ENCODE measurements at regions not wholly inside any gene's neighbourhood (a gene's known extent, or its start where the extent isn't known, plus 50 kb on each side); places are given as distances from the start of the nearest gene placed in this dataset.

GRCh38 chr16:63516394-63516793 is 1480.2 kb upstream of the CDH8 start:
- Histone ChIP-seq H3K4me1 (no peaks in the 10 kb centered on the region), H3K4me3 (no peak overlapping the region), H3K27me3 (no peaks in the 10 kb centered on the region), H3K36me3 (no peaks in the 10 kb centered on the region), H3K27ac (no peak overlapping the region), H3K9me3 (no peaks in the 10 kb centered on the region)
- no peak for DNase-seq
- WGBS, 2 donors (ENCODE audit: low coverage in 1 of 2) = 73 to 75% methylated on average over 3 to 4 of the region's 4 CpGs
- in situ Hi-C loops (cut with MboI; ENCODE audit: low pct_ligation_motif_present in 1 of 4, low pct_unique_long_range_greater_than_20kb in 1 of 4, low sequenced_read_pairs in 3 of 4) (loop anchor here in 1 of 4 donors (10.0 kb wide), 1 partner anchor 62 kb away; no protein-coding TSS in a partner anchor), intact Hi-C loops (cut with DNase I; ENCODE audit: low total_unique reads) (no loop called here)
- TF ChIP-seq EP300 (IDR thresholded peaks at IDR 0.05; ENCODE audit: low read depth) (no peak), CTCF (IDR thresholded peaks at IDR 0.05) (no peak), POLR2A (IDR thresholded peaks at IDR 0.05) (no peak), POLR2AphosphoS5 (IDR thresholded peaks at IDR 0.05) (no peak)

DNA sequence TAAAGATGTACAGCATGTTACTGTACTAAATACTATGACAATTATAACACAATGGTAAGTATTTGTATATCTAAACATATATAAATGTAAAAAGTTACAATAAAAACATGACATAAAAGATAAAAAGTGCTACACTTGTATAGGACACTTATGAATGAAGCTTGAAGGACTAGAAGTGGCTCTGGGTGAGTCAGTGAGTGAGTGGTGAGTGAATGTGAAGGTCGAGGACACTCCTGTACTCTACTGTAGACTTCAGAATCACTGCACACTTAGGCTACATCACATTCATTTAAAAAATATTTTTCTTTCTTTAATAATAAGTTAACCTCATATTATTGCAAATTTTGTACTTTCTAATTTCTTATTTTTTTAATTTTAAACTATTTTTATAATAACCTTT is 1476.7 kb upstream of the CDH8 start:
- H3K4me1 ChIP-seq = no peaks in the 10 kb centered on the region
- TF ChIP-seq CTCF (IDR thresholded peaks at IDR 0.05) (no peak), POLR2AphosphoS5 (IDR thresholded peaks at IDR 0.05) (no peak), EP300 (IDR thresholded peaks at IDR 0.05; ENCODE audit: low read depth) (no peak), POLR2A (IDR thresholded peaks at IDR 0.05) (no peak)
- no peaks in the 10 kb centered on the region for H3K9me3 ChIP-seq
- H3K27ac ChIP-seq = no peak overlapping the region
- no peak for DNase-seq
- 27 to 51% methylated on average over 1 of the region's 1 CpG for WGBS, 2 donors (ENCODE audit: low coverage in 1 of 2)
- intact Hi-C loops (cut with DNase I; ENCODE audit: low total_unique reads) = no loop called here
- no peaks in the 10 kb centered on the region for H3K27me3 ChIP-seq
- in situ Hi-C loops (cut with MboI; ENCODE audit: low pct_ligation_motif_present in 1 of 4, low pct_unique_long_range_greater_than_20kb in 1 of 4, low sequenced_read_pairs in 3 of 4) = loop anchor here in 1 of 4 donors (10.0 kb wide), 1 partner anchor 58 kb away; no protein-coding TSS in a partner anchor
- H3K36me3 ChIP-seq = no peaks in the 10 kb centered on the region
- no peak overlapping the region for H3K4me3 ChIP-seq

- Histone ChIP-seq H3K4me1 (no peaks in the 10 kb centered on the region), H3K27me3 (no peaks in the 10 kb centered on the region), H3K27ac (no peak overlapping the region), H3K36me3 (no peaks in the 10 kb centered on the region), H3K4me3 (no peak overlapping the region), H3K9me3 (no peaks in the 10 kb centered on the region)
- in situ Hi-C loops (cut with MboI; ENCODE audit: low pct_ligation_motif_present in 1 of 4, low pct_unique_long_range_greater_than_20kb in 1 of 4, low sequenced_read_pairs in 3 of 4) (no loop called here), intact Hi-C loops (cut with DNase I; ENCODE audit: low total_unique reads) (no loop called here)
- DNase-seq = no peak
- TF ChIP-seq POLR2A (IDR thresholded peaks at IDR 0.05) (no peak), EP300 (IDR thresholded peaks at IDR 0.05; ENCODE audit: low read depth) (no peak), POLR2AphosphoS5 (IDR thresholded peaks at IDR 0.05) (no peak), CTCF (IDR thresholded peaks at IDR 0.05) (no peak)
- 74 to 76% methylated on average over 2 of the region's 2 CpGs for WGBS, 2 donors (ENCODE audit: low coverage in 1 of 2)
These were observed 1461.2 kb upstream of the CDH8 start for GRCh38 chr16:63497408-63497807.

- Histone ChIP-seq H3K36me3 (no peaks in the 10 kb centered on the region), H3K27ac (no peak overlapping the region), H3K9me3 (no peaks in the 10 kb centered on the region), H3K27me3 (no peaks in the 10 kb centered on the region), H3K4me3 (no peak overlapping the region), H3K4me1 (no peaks in the 10 kb centered on the region)
- no peak for DNase-seq
- TF ChIP-seq CTCF (IDR thresholded peaks at IDR 0.05) (no peak), EP300 (IDR thresholded peaks at IDR 0.05; ENCODE audit: low read depth) (no peak), POLR2AphosphoS5 (IDR thresholded peaks at IDR 0.05) (no peak), POLR2A (IDR thresholded peaks at IDR 0.05) (no peak)
- intact Hi-C loops (cut with DNase I; ENCODE audit: low total_unique reads) (no loop called here), in situ Hi-C loops (cut with MboI; ENCODE audit: low pct_ligation_motif_present in 1 of 4, low pct_unique_long_range_greater_than_20kb in 1 of 4, low sequenced_read_pairs in 3 of 4) (no loop called here)
- 43 to 57% methylated on average over 1 of the region's 1 CpG for WGBS, 2 donors (ENCODE audit: low coverage in 1 of 2)
These were observed 1460.0 kb upstream of the CDH8 start for GRCh38 chr16:63496282-63496681.

All from transverse colon (tissue), 4 donors.